ENCODE measurements at regions not wholly inside any gene's neighbourhood (a gene's known extent, or its start where the extent isn't known, plus 50 kb on each side); places are given as distances from the start of the nearest gene placed in this dataset.

- no peaks in the 10 kb centered on the region for H3K36me3 ChIP-seq (ENCODE audit: control insufficient read depth in 2 of 3, insufficient read depth in 3 of 3, low read length in 3 of 3)
- no peaks in the 10 kb centered on the region for H3K9me3 ChIP-seq (ENCODE audit: control insufficient read depth in 2 of 3, insufficient read depth in 1 of 3, low read length in 3 of 3)
- no peak overlapping the region for H3K9ac ChIP-seq (ENCODE audit: low read length in 3 of 3)
- intact Hi-C loops (cut with DNase I), result no loop called here
- H3K4me3 ChIP-seq (ENCODE audit: low read length in 3 of 3), result no peak overlapping the region
- H3K27me3 ChIP-seq (ENCODE audit: control insufficient read depth, insufficient read depth, low read length), result no peaks in the 10 kb centered on the region
- FAIRE-seq, result no peak
- no peaks in the 10 kb centered on the region for H3K4me1 ChIP-seq (ENCODE audit: control insufficient read depth in 2 of 3, insufficient read depth in 2 of 3, low read depth in 1 of 3, low read length in 3 of 3)
- no peak for TF ChIP-seq CTCF (IDR thresholded peaks at IDR 0.05; ENCODE audit: borderline replicate concordance, extremely low read depth, insufficient read depth)
- H3K27ac ChIP-seq (ENCODE audit: low read depth in 2 of 2, low read length in 2 of 2), result no peak overlapping the region
- no peak for DNase-seq
Observed at GRCh38 chr18:40160361-40160760, 1794.7 kb upstream of the PIK3C3 start.

GRCh38 chr18:40159141-40160017 lies 1795.7 kb upstream of the PIK3C3 start:
- H3K9me3 ChIP-seq (ENCODE audit: control insufficient read depth in 2 of 3, insufficient read depth in 1 of 3, low read length in 3 of 3), result no peaks in the 10 kb centered on the region
- DNase-seq, result peak in 2 of 5 donors; percentile 54 to 72
- no peaks in the 10 kb centered on the region for H3K27me3 ChIP-seq (ENCODE audit: control insufficient read depth, insufficient read depth, low read length)
- intact Hi-C loops (cut with DNase I), result no loop called here
- no peak overlapping the region for H3K27ac ChIP-seq (ENCODE audit: low read depth in 2 of 2, low read length in 2 of 2)
- FAIRE-seq, result no peak
- no peak overlapping the region for H3K9ac ChIP-seq (ENCODE audit: low read length in 3 of 3)
- peak; percentile 19 for TF ChIP-seq CTCF (IDR thresholded peaks at IDR 0.05; ENCODE audit: borderline replicate concordance, extremely low read depth, insufficient read depth)
- H3K4me3 ChIP-seq (ENCODE audit: low read length in 3 of 3), result no peak overlapping the region
- H3K36me3 ChIP-seq (ENCODE audit: control insufficient read depth in 2 of 3, insufficient read depth in 3 of 3, low read length in 3 of 3), result no peaks in the 10 kb centered on the region
- H3K4me1 ChIP-seq (ENCODE audit: control insufficient read depth in 2 of 3, insufficient read depth in 2 of 3, low read depth in 1 of 3, low read length in 3 of 3), result no peaks in the 10 kb centered on the region

- Histone ChIP-seq H3K9me3 (ENCODE audit: control insufficient read depth in 2 of 3, insufficient read depth in 1 of 3, low read length in 3 of 3) (no peaks in the 10 kb centered on the region), H3K4me1 (ENCODE audit: control insufficient read depth in 2 of 3, insufficient read depth in 2 of 3, low read depth in 1 of 3, low read length in 3 of 3) (no peaks in the 10 kb centered on the region), H3K27ac (ENCODE audit: low read depth in 2 of 2, low read length in 2 of 2) (no peak overlapping the region), H3K36me3 (ENCODE audit: control insufficient read depth in 2 of 3, insufficient read depth in 3 of 3, low read length in 3 of 3) (no peaks in the 10 kb centered on the region), H3K27me3 (ENCODE audit: control insufficient read depth, insufficient read depth, low read length) (no peaks in the 10 kb centered on the region), H3K4me3 (ENCODE audit: low read length in 3 of 3) (no peak overlapping the region), H3K9ac (ENCODE audit: low read length in 3 of 3) (no peak overlapping the region)
- DNase-seq (no peak), FAIRE-seq (no peak)
- intact Hi-C loops (cut with DNase I), result no loop called here
- no peak for TF ChIP-seq CTCF (IDR thresholded peaks at IDR 0.05; ENCODE audit: borderline replicate concordance, extremely low read depth, insufficient read depth)
Observed at GRCh38 chr18:40157120-40157519, 1797.9 kb upstream of the PIK3C3 start.
